Hepatocyte (in vitro differentiated cells): ENCODE measurements at regions not wholly inside any gene's neighbourhood (a gene's known extent, or its start where the extent isn't known, plus 50 kb on each side); places are given as distances from the start of the nearest gene placed in this dataset.

Source experiments
- DNase-seq: peaks from one replicate; pipeline ENCODE4 v3.0.0-alpha.2; 2016; ENCODE audit warnings: low spot score
- H2AFZ ChIP-seq: fragments of 200-600 bp; sonication (generic); 2 replicates; pipeline ENCODE4 v1.6.0; 2016; ENCODE audit warnings: antibody characterized with exemption, mild to moderate bottlenecking
- H3K27ac ChIP-seq: fragments of 200-600 bp; sonication (generic); 2 replicates; pipeline ENCODE4 v1.5.1; 2016; ENCODE audit warnings: mild to moderate bottlenecking
- H3K27me3 ChIP-seq: fragments of 200-600 bp; sonication (generic); 2 replicates; pipeline ENCODE4 v1.6.1; 2016
- H3K36me3 ChIP-seq: fragments of 200-600 bp; sonication (generic); replicated peaks from 2 replicates; pipeline ENCODE4 v1.5.1; 2016; ENCODE audit warnings: low read depth; ENCODE audit not compliant: insufficient read depth
- H3K4me1 ChIP-seq: fragments of 200-600 bp; sonication (generic); 2 replicates; pipeline ENCODE4 v1.5.1; 2016; ENCODE audit warnings: mild to moderate bottlenecking, moderate library complexity; ENCODE audit not compliant: insufficient read depth
- H3K4me2 ChIP-seq: fragments of 200-600 bp; sonication (generic); 2 replicates; pipeline ENCODE4 v1.6.0; 2016
- H3K4me3 ChIP-seq: fragments of 200-600 bp; sonication (generic); 2 replicates; pipeline ENCODE4 v1.5.1; 2016; ENCODE audit warnings: mild to moderate bottlenecking
- H3K79me2 ChIP-seq: fragments of 200-600 bp; sonication (generic); 2 replicates; pipeline ENCODE4 v1.6.0; 2017; ENCODE audit warnings: mild to moderate bottlenecking
- H3K9me2 ChIP-seq: fragments of 200-600 bp; sonication (generic); replicated peaks from 2 replicates; pipeline ENCODE4 v1.6.0; 2017; ENCODE audit warnings: mild to moderate bottlenecking; ENCODE audit not compliant: insufficient read depth
- H3K9me3 ChIP-seq: fragments of 200-600 bp; sonication (generic); 2 replicates; pipeline ENCODE4 v1.5.1; 2016; ENCODE audit warnings: low read depth, mild to moderate bottlenecking
- H4K20me1 ChIP-seq: fragments of 200-600 bp; sonication (generic); 2 replicates; pipeline ENCODE4 v1.6.0; 2016; ENCODE audit warnings: mild to moderate bottlenecking; ENCODE audit not compliant: insufficient read depth, poor library complexity, severe bottlenecking
- CTCF ChIP-seq: fragments of 200-600 bp; sonication (generic); IDR thresholded peaks from 2 replicates; pipeline ENCODE4 v1.5.1; 2016; ENCODE audit warnings: antibody characterized with exemption, mild to moderate bottlenecking; ENCODE audit not compliant: poor library complexity
- EZH2 ChIP-seq: fragments of 200-600 bp; sonication (generic); IDR thresholded peaks from 2 replicates; pipeline ENCODE4 v1.6.1; 2016; ENCODE audit warnings: antibody characterized with exemption, mild to moderate bottlenecking, borderline replicate concordance
- EZH2phosphoT487 ChIP-seq: fragments of 200-600 bp; sonication (generic); IDR thresholded peaks from one replicate; pipeline ENCODE4 v1.6.1; 2018; ENCODE audit warnings: antibody characterized with exemption, mild to moderate bottlenecking, low read depth, moderate library complexity; ENCODE audit not compliant: unreplicated experiment, severe bottlenecking
- WGBS: methylation state at CpG from one replicate; pipeline ENCODE4 v1.1.6; 2016; ENCODE audit warnings: low lambda C conversion rate; ENCODE audit errors: missing lambda C conversion rate; 5-methylcytosine and 5-hydroxymethylcytosine counted together

- Histone ChIP-seq H3K4me1 (no peaks in the 10 kb centered on the region), H3K79me2 (no peaks in the 10 kb centered on the region), H2AFZ (no peak overlapping the region), H3K9me3 (no peaks in the 10 kb centered on the region), H3K9me2 (no peaks in the 10 kb centered on the region), H3K27me3 (no peaks in the 10 kb centered on the region), H3K27ac (no peak overlapping the region), H3K36me3 (no peaks in the 10 kb centered on the region), H3K4me2 (no peak overlapping the region), H3K4me3 (no peak overlapping the region), H4K20me1 (no peaks in the 10 kb centered on the region)
- TF ChIP-seq EZH2phosphoT487 (no peak), EZH2 (no peak), CTCF (no peak)
- no peak for DNase-seq
These were observed 55.9 kb upstream of the NT5C1B start for GRCh38 chr2:18645315-18645714.

GRCh38 chr2:18644115-18644462 lies 54.7 kb upstream of the NT5C1B start:
- 91% methylated on average over 2 of the region's 2 CpGs for WGBS
- DNase-seq = no peak
- H3K4me2 ChIP-seq = no peak overlapping the region
- H3K4me3 ChIP-seq = no peak overlapping the region
- H2AFZ ChIP-seq = no peak overlapping the region
- no peak overlapping the region for H3K27ac ChIP-seq
- H3K36me3 ChIP-seq = no peaks in the 10 kb centered on the region
- H3K4me1 ChIP-seq = no peaks in the 10 kb centered on the region
- no peaks in the 10 kb centered on the region for H4K20me1 ChIP-seq
- H3K79me2 ChIP-seq = no peaks in the 10 kb centered on the region
- no peaks in the 10 kb centered on the region for H3K9me2 ChIP-seq
- no peaks in the 10 kb centered on the region for H3K27me3 ChIP-seq
- TF ChIP-seq EZH2phosphoT487 (no peak), CTCF (no peak), EZH2 (no peak)
- no peaks in the 10 kb centered on the region for H3K9me3 ChIP-seq

GRCh38 chr2:18643326-18644114 lies 54.2 kb upstream of the NT5C1B start:
- Histone ChIP-seq H3K9me3 (no peaks in the 10 kb centered on the region), H3K27ac (no peak overlapping the region), H3K27me3 (no peaks in the 10 kb centered on the region), H3K36me3 (no peaks in the 10 kb centered on the region), H4K20me1 (no peaks in the 10 kb centered on the region), H3K4me3 (no peak overlapping the region), H3K9me2 (no peaks in the 10 kb centered on the region), H3K79me2 (no peaks in the 10 kb centered on the region), H3K4me1 (no peaks in the 10 kb centered on the region), H3K4me2 (no peak overlapping the region), H2AFZ (no peak overlapping the region)
- no peak for TF ChIP-seq CTCF
- no peak for TF ChIP-seq EZH2
- TF ChIP-seq EZH2phosphoT487 = no peak
- WGBS = 74% methylated on average over 5 of the region's 5 CpGs
- no peak for DNase-seq

GRCh38 chr2:18641823-18642222 lies 52.5 kb upstream of the NT5C1B start:
- DNase-seq = no peak
- no peak overlapping the region for H3K27ac ChIP-seq
- H4K20me1 ChIP-seq = no peaks in the 10 kb centered on the region
- no peak overlapping the region for H2AFZ ChIP-seq
- TF ChIP-seq EZH2phosphoT487 (no peak), EZH2 (no peak), CTCF (no peak)
- H3K9me3 ChIP-seq = no peaks in the 10 kb centered on the region
- H3K9me2 ChIP-seq = no peaks in the 10 kb centered on the region
- H3K36me3 ChIP-seq = no peaks in the 10 kb centered on the region
- no peaks in the 10 kb centered on the region for H3K4me1 ChIP-seq
- H3K4me3 ChIP-seq = no peak overlapping the region
- no peaks in the 10 kb centered on the region for H3K27me3 ChIP-seq
- H3K4me2 ChIP-seq = no peak overlapping the region
- H3K79me2 ChIP-seq = no peaks in the 10 kb centered on the region
